Ectodermal cell (in vitro differentiated cells): ENCODE measurements at regions not wholly inside any gene's neighbourhood (a gene's known extent, or its start where the extent isn't known, plus 50 kb on each side); places are given as distances from the start of the nearest gene placed in this dataset.
"Not testable (repeated sequence)": the region's sequence is repeated elsewhere in the genome, so short reads cannot be mapped to it uniquely, and the experiment has no call there.

Experiments
- H3K27ac ChIP-seq: 2 replicates; pipeline ENCODE4 v1.7.0; 2013; ENCODE audit warnings: mild to moderate bottlenecking, low read depth, low read length; ENCODE audit not compliant: insufficient read depth, poor library complexity, severe bottlenecking
- H3K27me3 ChIP-seq: 2 replicates; pipeline ENCODE4 v1.7.0; 2013; ENCODE audit warnings: mild to moderate bottlenecking, low read length; ENCODE audit not compliant: insufficient read depth, control insufficient read depth, poor library complexity, severe bottlenecking
- H3K36me3 ChIP-seq: one replicate; pipeline ENCODE4 v1.7.0; 2013; ENCODE audit warnings: low read length; ENCODE audit not compliant: control insufficient read depth, insufficient read depth
- H3K4me1 ChIP-seq: one replicate; pipeline ENCODE4 v1.7.0; 2013; ENCODE audit warnings: low read length; ENCODE audit not compliant: control insufficient read depth, insufficient read depth
- H3K4me3 ChIP-seq: 2 replicates; pipeline ENCODE4 v1.7.0; 2013; ENCODE audit warnings: low read depth, low read length, control low read depth; ENCODE audit not compliant: insufficient read depth
- H3K9me3 ChIP-seq: 2 replicates; pipeline ENCODE4 v1.7.0; 2013; ENCODE audit warnings: mild to moderate bottlenecking, low read length, moderate library complexity; ENCODE audit not compliant: control insufficient read depth
- WGBS, 2 experiments: methylation state at CpG; one replicate each; pipeline ENCODE4 v1.1.7; 2013; ENCODE audit warnings: missing lambda C conversion rate in 2 of 2; 5-methylcytosine and 5-hydroxymethylcytosine counted together

DNA sequence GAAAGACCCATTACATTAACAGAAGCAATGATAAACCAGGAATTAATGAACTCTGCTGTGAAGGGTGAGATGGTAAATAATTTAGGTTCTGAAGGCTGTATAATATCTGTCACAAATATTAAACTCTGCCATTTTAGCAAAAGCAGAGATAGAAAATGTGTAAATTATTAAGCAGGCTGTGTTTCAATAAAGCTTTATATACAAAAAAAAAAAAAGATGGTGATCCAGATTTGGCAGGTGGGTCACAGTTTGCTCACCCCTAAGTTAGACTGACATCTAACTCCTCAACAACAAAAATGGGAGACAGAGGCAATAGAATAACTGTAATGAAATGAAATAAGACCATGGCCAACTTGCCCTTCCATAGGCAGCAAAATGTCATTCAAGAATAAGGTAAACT lies 157.3 kb upstream of the FANCL start:
- H3K27ac ChIP-seq: no peak overlapping the region
- no peak overlapping the region for H3K4me3 ChIP-seq
- H3K27me3 ChIP-seq: no peaks in the 10 kb centered on the region
- no peaks in the 10 kb centered on the region for H3K9me3 ChIP-seq
- H3K4me1 ChIP-seq: no peaks in the 10 kb centered on the region
- no peaks in the 10 kb centered on the region for H3K36me3 ChIP-seq

DNA sequence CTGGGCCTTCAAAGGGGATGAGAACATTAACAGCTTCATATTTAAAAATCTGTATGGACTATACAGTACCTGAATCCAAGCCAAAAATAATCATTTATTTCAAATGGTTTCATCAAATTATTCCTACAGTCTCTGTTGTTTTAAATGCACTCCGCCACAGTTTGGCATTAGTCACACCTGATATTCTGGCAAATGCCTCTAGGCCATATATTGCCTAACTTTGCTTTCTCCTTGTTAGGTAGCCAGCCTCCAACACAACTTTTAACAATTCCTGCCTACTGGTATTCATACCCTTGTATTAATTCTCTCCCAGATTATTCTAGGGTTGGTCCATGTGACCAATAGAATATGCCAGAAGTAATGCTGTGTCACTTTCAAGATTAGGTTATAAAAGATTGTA lies 146.6 kb upstream of the FANCL start:
- 91 to 96% methylated on average over 1 of the region's 1 CpG for WGBS, 2 experiments
- H3K4me3 ChIP-seq: no peak overlapping the region
- H3K4me1 ChIP-seq: no peaks in the 10 kb centered on the region
- no peak overlapping the region for H3K27ac ChIP-seq
- no peaks in the 10 kb centered on the region for H3K36me3 ChIP-seq
- no peaks in the 10 kb centered on the region for H3K27me3 ChIP-seq
- no peaks in the 10 kb centered on the region for H3K9me3 ChIP-seq

DNA sequence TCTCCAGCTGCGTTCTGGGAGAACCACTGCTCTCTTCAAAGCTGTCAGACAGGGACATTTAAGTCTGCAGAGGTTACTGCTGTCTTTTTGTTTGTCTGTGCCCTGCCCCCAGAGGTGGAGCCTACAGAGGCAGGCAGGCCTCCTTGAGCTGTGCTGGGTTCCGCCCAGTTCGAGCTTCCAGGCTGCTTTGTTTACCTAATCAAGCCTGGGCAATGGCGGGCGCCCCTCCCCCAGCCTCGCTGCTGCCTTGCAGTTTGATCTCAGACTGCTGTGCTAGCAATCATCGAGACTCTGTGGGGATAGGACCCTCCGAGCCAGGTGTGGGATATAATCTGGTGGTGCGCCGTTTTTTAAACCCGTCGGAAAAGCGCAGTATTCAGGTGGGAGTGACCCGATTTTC lies 145.8 kb upstream of the FANCL start:
- H3K36me3 ChIP-seq, H3K27ac ChIP-seq, H3K4me1 ChIP-seq, H3K27me3 ChIP-seq, H3K9me3 ChIP-seq, H3K4me3 ChIP-seq: not testable (repeated sequence)
- WGBS, 2 experiments: 65 to 75% methylated on average over 13 of the region's 14 CpGs

DNA sequence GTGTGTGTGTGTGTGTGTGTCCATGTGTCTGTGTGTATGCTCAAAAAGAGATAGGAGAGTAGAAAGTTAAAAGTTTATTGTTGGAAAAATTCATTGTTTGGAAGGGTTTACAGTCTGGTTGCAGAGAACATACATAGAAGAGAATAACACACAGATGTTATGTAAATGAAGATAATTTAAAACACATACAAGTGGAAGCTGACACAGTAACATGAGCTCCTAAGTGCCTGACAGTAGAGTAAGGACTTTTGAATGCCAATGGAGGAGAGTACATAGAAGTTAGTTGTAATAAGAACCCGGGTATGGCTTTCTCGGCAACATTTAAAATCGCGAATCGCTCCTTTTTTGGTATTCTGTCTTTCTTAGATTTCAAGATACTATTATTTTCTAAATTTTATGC lies 137.0 kb upstream of the FANCL start:
- no peaks in the 10 kb centered on the region for H3K27me3 ChIP-seq
- no peak overlapping the region for H3K4me3 ChIP-seq
- no peak overlapping the region for H3K27ac ChIP-seq
- no peaks in the 10 kb centered on the region for H3K9me3 ChIP-seq
- WGBS, 2 experiments: 91 to 100% methylated on average over 2 to 5 of the region's 5 CpGs
- no peaks in the 10 kb centered on the region for H3K4me1 ChIP-seq
- no peaks in the 10 kb centered on the region for H3K36me3 ChIP-seq

DNA sequence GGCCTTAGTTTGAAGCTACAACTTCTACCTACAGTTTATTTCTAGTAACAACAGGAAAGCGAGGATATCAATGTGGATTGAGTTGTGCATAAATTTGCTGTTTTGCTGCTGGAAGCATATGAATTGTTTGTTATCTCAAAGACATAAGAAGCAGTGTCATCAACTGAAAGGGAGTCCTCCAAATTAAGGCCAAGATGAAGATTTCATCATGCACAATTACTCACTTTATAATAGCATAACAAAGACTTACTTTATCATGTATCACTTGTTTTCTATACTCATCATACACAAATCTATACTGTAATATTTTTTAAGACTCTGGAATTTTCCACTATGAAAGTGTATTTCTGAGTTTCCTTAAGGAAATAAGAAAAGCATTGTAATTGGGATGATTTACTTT lies 136.1 kb upstream of the FANCL start:
- 100% methylated on average over 1 of the region's 1 CpG for WGBS, 2 experiments
- Histone ChIP-seq H3K9me3 (no peaks in the 10 kb centered on the region), H3K4me1 (no peaks in the 10 kb centered on the region), H3K4me3 (no peak overlapping the region), H3K36me3 (no peaks in the 10 kb centered on the region), H3K27ac (no peak overlapping the region), H3K27me3 (no peaks in the 10 kb centered on the region)

DNA sequence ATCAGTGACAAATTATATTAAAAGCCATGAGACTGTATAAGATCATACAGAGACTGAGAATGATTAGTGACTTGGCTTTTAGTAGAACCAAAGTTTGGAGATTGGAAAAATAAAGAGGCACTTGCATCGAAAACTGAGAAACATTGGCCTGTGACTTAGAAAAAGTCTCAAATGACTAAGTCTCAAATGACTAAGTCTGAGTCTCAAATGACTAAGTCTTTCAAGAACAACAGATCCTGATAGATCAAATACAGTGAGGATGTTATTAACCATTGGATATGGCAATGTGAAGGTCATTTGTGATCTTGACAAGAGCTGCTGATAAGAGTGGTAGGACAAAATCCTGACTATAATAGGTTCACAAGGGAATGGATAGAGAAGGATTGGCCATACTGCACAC lies 135.5 kb upstream of the FANCL start:
- Histone ChIP-seq H3K36me3 (no peaks in the 10 kb centered on the region), H3K9me3 (no peaks in the 10 kb centered on the region), H3K4me1 (no peaks in the 10 kb centered on the region), H3K27ac (no peak overlapping the region), H3K4me3 (no peak overlapping the region), H3K27me3 (no peaks in the 10 kb centered on the region)
- WGBS, 2 experiments: 89 to 100% methylated on average over 1 of the region's 1 CpG

DNA sequence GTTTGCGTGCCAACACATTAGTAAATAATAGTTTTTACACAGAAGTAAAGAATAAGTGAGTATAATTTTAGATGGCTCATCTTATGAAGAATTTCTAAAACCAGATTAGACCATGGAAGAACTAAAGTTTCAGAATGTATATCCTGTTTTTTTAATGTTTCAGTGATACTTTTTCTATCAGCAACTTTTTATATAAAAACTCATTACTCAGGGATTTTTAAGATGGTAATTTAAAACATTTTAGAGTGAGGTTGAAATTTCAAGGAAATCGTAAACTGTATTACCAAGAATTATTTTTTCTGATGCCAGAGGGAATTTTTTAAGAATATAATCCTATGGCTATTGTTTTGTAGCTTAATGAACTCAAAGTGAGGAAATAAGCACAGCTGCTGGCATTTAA lies 128.5 kb upstream of the FANCL start:
- no peaks in the 10 kb centered on the region for H3K36me3 ChIP-seq
- H3K27me3 ChIP-seq: no peaks in the 10 kb centered on the region
- WGBS, 2 experiments: 80 to 100% methylated on average over 1 of the region's 2 CpGs
- H3K4me3 ChIP-seq: no peak overlapping the region
- no peak overlapping the region for H3K27ac ChIP-seq
- no peaks in the 10 kb centered on the region for H3K4me1 ChIP-seq
- H3K9me3 ChIP-seq: no peaks in the 10 kb centered on the region

DNA sequence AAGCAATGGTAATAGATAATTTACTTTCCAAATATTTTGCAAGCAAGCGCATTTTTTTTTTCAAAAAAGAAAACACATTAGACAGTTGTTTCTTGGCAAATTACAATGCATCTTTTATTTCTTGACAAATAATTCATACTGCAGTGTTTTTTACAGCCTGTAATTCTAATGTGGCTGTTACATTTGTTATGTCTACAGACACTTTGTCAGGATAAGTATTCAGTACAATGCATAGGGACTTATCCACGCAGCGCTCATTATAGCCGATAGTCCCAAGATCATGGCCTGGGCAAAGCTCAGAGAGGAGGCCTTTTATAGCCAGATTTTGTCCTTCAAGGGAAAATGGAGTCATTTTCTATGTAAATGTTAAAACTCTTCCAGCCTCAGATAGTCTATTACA lies 123.0 kb upstream of the FANCL start:
- H3K4me3 ChIP-seq: no peak overlapping the region
- WGBS, 2 experiments: 99% methylated on average over 4 of the region's 4 CpGs
- no peaks in the 10 kb centered on the region for H3K4me1 ChIP-seq
- no peak overlapping the region for H3K27ac ChIP-seq
- H3K36me3 ChIP-seq: no peaks in the 10 kb centered on the region
- no peaks in the 10 kb centered on the region for H3K27me3 ChIP-seq
- H3K9me3 ChIP-seq: no peaks in the 10 kb centered on the region

DNA sequence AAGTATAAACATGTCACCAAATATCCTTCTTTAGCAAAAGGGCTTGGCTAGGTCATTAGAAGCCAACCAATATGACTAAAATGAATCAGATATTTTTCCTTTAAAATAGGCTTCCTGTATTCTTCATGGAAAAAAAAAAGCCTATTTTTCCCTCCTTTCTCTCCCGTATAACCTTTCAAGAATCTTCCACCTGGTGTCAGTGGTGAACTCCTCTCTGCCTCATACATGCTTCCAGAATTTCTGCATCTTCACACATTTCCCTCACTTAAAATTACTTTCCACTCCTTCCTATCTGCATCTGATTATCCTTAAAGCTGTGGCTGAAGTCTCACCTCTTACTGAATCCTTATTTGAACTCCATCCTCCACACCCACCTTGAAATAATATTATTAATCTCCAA lies 116.9 kb upstream of the FANCL start:
- 49 to 55% methylated on average over 1 of the region's 1 CpG for WGBS, 2 experiments
- Histone ChIP-seq H3K27me3 (no peaks in the 10 kb centered on the region), H3K27ac (no peak overlapping the region), H3K9me3 (no peaks in the 10 kb centered on the region), H3K4me3 (no peak overlapping the region), H3K4me1 (no peaks in the 10 kb centered on the region), H3K36me3 (no peaks in the 10 kb centered on the region)

DNA sequence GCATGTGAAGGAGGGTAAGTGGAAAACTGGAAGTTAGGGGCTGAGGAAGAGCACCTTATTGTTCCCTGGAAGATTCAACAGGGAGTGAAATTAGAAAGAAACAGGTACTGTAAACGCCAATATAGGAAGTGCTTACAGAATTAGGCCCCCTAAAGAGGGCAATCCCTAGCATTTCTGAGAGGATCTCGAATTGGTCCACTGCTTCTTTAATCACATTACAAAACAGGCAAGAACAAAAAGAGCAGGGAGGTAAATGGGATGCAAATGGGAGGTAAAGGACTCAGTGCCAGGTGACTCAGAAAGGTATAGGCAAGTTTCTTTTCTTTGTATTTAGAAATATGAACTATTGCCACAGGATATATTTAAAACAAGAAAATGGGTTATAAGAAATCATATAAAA lies 116.4 kb upstream of the FANCL start:
- no peak overlapping the region for H3K27ac ChIP-seq
- no peaks in the 10 kb centered on the region for H3K4me1 ChIP-seq
- H3K4me3 ChIP-seq: no peak overlapping the region
- H3K27me3 ChIP-seq: no peaks in the 10 kb centered on the region
- 24 to 42% methylated on average over 1 to 2 of the region's 2 CpGs for WGBS, 2 experiments
- no peaks in the 10 kb centered on the region for H3K36me3 ChIP-seq
- H3K9me3 ChIP-seq: no peaks in the 10 kb centered on the region

DNA sequence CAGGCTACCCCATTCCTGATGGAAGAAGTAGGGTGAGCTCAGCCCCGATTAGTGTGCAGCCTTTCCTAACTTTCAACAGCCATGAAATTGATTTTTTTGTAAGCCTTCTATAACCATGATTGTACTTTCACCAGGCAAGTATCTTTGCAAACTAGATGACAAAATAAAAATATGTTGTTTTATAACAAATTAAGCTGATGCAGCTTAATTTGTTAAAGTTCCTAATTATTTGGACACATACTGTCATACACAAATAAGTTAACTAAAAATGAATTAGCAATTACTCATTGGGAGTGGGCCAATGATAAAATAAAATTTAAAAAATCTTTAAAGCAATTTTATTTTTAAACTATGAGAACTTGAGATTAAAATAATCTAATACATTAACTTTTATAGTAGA lies 113.1 kb upstream of the FANCL start:
- 90 to 94% methylated on average over 1 of the region's 1 CpG for WGBS, 2 experiments
- H3K27me3 ChIP-seq: no peaks in the 10 kb centered on the region
- H3K36me3 ChIP-seq: no peaks in the 10 kb centered on the region
- H3K4me1 ChIP-seq: no peaks in the 10 kb centered on the region
- no peak overlapping the region for H3K27ac ChIP-seq
- H3K4me3 ChIP-seq: no peak overlapping the region
- H3K9me3 ChIP-seq: no peaks in the 10 kb centered on the region
